ENCODE measurements at regions not wholly inside any gene's neighbourhood (a gene's known extent, or its start where the extent isn't known, plus 50 kb on each side); places are given as distances from the start of the nearest gene placed in this dataset.

DNA sequence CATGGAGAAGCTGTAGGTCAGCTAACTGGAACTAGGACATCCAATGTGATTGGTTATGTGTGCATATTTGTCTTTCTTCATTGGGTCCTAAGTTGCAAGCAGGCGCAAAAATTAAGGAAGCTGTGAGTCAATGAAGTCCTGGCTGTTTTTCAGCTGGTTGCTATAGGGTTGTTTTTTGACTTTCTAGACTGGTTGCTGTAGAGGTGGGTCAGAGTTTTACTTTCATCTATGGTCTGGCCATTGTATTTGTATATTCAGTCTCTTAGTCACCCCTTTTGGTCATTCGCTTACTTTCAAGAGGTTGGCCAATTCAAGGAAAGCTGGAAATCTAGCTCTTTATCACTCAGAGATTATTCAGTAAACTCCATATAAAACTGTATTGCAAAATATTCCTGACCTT lies 62.0 kb upstream of the AMZ2 start:
- DNase-seq, result no peak

DNA sequence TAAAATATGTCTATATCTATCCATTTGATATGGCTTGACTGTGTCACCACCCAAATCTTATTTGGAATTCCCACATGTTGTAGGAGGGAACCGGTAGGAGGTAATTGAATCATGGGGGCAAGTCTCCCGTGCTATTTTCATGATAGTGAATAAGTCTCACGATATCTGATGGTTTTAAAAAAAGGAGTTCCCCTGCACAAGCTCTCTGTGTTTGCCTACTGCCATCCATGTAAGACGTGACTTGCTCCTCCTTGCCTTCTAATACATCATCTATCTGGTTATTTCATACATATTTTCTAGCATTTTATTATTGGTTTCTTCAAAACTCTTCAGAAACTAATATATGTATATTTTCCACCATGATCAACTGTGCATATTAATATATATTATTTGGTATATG lies 57.3 kb upstream of the AMZ2 start:
- no peak for DNase-seq

DNA sequence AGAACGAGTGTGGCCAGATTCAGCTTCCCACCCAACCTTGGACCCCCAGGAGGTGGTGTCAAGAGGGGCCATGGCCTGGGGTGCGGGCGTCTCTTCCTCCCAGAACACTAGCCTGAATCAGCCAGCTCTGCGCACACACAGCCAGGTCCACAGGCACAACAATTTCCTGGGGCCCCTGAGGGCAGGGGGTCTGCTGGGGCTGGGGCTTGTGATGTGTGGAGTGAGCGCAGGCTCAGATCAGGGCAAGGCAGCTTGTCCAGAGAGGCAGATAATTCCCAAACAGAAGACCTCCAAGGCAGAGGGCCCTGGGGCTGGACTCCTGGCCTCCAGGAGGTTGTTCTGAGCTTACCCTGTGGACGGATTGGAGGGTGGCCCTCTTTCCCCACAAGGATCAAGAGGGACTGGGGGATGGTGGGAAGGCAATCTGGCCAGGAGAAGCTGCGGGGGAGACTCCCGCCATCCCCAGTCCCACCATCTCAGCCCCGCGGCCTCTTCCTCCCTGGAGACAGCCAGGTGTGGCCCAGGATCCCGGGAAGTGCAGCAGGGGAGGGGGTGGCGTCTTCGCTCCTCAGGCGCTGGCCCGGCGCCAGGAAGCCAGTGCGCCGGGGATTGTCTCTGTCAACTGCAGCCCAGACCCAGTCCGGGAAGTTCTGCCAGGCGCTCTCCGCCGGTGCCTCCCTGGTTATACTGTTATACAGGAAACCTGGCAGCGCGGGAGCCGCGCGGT lies 52.0 kb upstream of the AMZ2 start:
- DNase-seq, result no peak

DNA sequence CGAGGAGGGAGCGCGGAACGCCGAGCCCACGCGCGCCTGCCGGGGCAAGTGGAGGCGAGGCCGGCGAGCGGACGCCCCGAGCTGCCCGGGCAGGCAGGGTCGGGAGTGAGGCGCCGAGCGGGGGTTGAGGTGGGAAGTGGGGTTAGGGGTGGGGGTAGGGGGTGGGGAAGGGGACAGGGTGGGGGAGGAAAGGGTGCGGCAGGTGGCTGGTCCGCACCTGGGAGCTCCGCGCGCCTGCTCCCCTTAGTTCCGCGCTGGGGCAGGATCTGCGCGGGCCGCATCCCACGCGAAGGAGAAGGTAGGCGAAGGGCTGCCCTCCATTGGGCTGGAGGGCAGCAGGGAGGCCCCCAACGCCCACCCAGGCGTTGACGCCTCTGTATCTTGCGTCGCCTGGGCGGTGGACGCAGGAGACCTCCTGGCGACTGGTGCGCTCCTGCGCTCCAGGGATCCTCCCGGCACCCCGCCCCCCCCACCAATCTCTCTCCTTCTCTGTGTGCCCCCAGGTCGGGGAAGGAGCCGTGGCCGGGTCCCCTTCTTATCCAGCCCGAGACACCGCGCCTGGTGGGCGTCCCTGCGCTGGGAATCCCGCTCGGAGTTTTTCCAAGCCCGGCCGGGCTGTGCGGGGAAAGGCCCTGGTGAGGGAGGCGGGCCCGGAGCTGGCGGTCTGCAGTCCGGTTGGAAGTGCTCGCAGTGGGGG lies 51.3 kb upstream of the AMZ2 start:
- DNase-seq, result no peak

DNA sequence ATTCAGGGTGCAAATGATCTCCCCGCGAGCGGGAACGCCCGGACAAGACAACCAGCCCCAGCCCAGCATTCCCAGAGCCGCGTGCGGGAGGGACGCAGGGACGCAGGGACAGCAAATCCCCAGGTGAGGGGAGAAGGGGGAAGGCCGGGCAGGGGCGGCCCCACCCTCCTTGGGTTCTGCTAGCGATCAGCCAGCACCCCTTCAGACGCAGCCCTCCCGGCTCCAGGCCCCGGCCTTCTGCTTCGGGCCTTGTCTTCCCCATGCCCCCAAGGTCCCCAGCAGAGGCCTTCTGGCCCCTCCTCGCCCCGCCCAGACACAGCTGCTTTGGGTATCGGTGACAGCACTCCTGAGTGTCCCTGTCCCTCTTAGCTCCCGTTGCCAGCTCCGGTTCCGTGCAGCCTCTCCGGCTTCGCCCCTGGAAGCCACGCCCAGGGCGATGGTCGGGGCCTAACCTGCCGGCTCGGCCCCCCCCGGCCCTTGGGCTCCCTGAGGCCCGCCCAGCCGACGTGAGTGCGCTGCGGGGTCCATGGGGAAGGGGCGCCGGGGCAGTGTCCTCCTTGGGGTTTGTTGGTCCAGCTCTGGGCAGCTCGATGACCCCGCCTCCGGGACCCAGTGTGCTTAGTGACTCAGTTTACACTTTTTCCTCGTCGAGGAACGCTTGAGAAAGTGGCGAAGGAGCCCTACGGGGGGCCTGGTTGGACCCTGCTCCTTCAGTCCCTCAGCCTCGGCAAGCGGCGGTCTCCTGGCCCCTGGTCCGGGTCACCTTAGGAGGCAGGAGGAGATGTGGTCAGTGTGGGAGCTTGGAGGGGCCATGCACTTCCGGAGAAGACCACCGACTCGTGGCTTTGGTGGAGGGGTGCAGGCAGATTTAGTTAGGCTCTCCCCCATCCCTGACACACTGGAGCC lies 50.5 kb upstream of the AMZ2 start:
- no peak for DNase-seq

DNA sequence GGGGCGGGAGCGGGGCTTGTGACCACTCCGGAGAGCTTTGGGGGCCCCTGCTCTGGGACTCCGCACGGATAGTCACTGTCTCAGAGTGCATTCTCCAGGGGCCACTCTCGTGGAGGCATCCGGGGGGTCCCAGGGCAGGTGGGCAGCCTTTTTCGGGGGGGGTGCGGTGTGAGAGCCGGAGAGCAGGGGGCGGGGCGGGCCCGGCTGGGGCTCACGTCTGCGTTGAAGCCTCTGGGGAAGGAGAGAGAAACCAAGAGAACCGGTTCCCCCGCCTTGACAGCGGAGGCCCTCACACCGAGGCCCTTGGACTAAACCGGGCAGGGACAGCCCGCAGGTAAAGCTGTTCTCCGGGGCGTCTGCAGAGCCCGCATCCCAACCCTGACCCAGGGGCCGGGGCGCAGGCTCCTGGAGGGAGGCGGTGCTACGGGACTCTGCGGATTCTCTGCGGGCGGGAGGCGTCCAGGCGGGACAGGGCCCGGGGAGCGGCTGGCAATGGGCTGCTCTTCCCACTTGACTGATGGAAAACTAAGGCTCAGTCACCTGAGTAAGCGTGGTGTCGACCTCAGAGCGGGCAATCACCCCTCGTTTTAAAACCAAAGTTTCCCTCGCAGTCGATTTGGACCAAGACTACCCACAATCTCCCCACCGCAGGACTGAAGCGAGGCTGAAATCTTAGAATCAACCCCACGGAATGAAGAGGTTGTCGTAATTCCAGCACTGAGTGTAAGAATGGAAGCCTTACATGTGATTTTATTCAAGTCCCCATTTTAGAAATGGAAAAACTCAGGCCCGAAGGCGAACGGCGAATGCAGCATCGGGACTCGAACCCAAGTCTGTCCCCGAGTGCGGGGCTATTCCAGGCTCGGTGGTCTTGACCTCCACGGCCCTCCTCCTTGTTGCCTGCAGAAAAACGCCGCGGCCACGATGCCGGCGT lies 49.6 kb upstream of the AMZ2 start:
- DNase-seq, result no peak
